GM18868 (cell line): ENCODE measurements at regions not wholly inside any gene's neighbourhood (a gene's known extent, or its start where the extent isn't known, plus 50 kb on each side); places are given as distances from the start of the nearest gene placed in this dataset.

Source experiments
- ATAC-seq: cut with Tn5 transposase; IDR thresholded peaks from one replicate; pipeline ENCODE4 v1.9.1; 2021; ENCODE audit warnings: mild to moderate bottlenecking, moderate library complexity; ENCODE audit not compliant: unreplicated experiment

DNA sequence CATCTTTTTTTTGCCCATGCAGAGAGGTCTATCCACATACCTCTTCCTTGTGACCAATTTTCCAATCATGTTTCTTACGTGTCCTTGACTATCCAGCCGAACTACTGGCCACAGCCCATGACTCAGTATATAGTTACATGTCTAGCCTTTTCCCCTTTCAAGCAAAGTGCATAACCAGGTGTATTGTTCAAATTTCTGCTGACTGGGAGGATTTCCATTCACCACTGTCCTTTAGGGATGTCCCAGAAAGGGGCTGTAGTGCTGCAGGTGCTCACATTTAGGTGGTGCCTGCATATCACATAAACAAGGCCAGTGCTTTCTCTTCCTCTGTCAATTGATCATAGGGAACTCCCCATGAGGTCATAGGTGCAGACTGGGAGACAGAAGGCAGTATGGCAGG lies 69.4 kb upstream of the ALDH1A3 start:
- ATAC-seq: no peak

- no peak for ATAC-seq
Measured at GRCh38 chr15:100810831-100811230, 68.8 kb upstream of the ALDH1A3 start.

DNA sequence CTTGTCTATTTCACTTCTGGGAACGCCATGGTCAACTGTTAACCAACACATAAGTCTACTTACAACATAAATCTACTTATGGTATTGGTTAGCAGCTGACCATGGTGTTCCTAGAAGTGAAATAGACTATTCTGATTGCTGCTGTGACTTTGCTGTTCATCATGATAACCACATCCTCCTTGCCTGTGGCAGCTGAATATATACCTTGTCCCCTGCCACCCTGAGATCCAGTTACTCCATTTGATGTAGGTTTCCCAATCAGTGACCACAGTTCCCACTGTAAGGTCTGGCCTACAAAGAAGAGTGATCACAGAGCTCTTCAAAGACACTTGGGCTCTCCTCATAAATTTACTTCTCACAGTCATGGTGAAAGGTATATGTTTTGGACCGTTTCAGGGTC lies 66.8 kb upstream of the ALDH1A3 start:
- no peak for ATAC-seq

- ATAC-seq: no peak
Measured at GRCh38 chr15:100818927-100819326, 60.7 kb upstream of the ALDH1A3 start.

DNA sequence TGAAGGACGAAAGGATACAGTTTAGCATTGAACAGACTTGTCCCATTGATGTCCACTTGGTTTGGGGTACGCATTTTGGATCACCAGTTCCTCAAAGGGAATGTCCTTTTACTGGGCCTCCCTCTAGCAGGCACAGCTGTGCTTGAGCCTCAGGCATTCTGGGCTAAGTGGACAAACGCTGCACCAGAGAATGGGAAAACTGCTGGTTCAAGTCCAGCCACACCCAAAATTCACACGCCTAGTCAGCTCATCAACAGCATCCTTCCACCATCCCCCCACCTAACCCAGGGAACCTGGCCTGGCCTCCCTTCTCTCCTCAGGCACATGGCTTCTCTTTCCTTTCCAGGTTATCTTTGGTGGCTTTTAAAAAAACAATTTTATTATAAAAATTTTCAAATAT lies 59.1 kb upstream of the ALDH1A3 start:
- ATAC-seq: no peak

DNA sequence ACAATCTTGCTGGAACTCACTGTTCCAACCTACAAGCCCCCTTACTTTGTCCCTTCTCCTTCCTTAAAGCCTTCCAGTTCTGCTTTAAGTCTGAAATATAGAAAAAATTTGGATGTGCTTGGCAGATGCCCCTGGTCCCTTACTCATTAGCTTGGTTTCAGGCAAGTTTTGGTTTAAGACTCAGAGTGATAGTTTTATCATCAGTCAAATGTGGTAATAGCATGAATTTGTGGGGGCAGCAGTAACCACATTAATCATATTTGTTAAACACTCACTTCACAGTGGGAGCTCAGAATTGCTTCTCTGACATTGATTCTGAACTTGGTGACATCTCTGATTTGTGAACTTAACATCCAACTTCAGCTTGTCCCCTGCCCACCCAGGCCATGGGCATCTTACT lies 58.3 kb upstream of the ALDH1A3 start:
- no peak for ATAC-seq

GRCh38 chr15:100824211-100824610 lies 55.4 kb upstream of the ALDH1A3 start:
- no peak for ATAC-seq

GRCh38 chr15:100829457-100829856 lies 50.2 kb upstream of the ALDH1A3 start:
- ATAC-seq: no peak
